HG03135 (cell line): ENCODE measurements at regions not wholly inside any gene's neighbourhood (a gene's known extent, or its start where the extent isn't known, plus 50 kb on each side); places are given as distances from the start of the nearest gene placed in this dataset.
"Not testable (repeated sequence)": the region's sequence is repeated elsewhere in the genome, so short reads cannot be mapped to it uniquely, and the experiment has no call there.

Experiments used
- ATAC-seq: cut with Tn5 transposase; IDR thresholded peaks from one replicate; pipeline ENCODE4 v1.9.1; 2021; ENCODE audit warnings: mild to moderate bottlenecking, moderate library complexity; ENCODE audit not compliant: unreplicated experiment

DNA sequence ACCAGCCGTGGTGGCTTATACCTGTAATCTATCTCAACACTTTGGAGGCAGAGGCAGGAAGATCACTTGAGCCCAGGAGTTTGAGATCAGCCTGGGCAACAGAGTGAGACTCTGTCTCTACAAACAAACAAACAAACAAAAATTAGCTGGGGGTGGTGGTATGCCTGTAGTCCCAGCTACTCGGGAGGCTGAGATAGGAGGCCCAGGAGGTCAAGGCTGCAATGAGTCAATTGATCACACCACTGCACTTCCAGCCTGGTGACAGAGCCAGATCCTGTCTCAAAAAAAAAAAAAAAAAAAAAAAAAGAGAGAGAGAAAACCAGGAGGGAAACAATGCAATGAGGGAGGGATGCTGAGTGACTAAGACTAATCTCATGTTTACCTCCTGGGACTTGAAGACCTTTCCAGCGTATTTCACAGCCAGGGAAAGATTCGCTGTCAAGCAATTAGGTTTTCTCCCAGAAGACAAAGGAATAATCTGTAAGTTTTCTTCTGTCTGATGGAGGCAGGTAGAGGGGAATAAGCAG, 51.1 kb upstream of the MIER3 start:
- no peak for ATAC-seq

DNA sequence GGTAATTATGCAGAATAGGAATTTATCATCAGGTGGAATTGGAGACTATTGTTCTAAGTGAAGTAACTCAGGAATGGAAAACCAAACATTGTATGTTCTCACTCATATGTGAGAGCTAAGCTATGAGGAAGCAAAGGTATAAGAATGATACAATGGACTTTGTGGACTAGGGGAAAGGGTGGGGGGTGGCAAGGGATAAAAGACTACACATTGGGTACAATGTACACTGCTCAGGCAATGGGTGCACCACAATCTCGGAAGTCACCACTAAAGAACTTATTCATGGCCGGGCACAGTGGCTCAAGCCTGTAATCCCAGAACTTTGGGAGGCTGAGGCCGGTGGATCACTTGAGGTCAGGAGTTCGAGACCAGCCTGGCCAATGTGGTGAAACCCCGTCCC, 51.6 kb upstream of the MIER3 start:
- ATAC-seq, result not testable (repeated sequence)

GRCh38 chr5:57004800-57005199, 52.9 kb upstream of the MIER3 start:
- ATAC-seq, result no peak

DNA sequence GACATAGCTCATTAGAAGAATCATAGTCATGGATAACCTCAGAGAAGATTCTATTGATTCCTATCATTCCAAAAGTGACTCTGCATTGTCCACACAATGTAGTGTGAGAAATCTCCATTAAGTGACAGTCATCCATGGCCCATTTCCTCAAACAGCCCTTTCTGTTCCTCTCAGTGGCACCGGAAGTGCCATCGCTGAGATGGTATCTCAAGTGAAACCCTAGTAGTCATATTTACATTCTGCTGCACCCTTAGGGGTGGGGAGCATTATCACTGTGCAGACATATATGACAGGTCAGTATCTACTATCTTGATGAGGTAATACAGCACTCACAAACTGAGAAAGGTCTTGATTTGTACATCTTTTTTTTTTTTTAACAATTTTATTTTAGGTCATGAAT, 55.4 kb upstream of the MIER3 start:
- ATAC-seq, result peak; percentile 74

GRCh38 chr5:57009811-57010210, 57.9 kb upstream of the MIER3 start:
- ATAC-seq, result no peak

GRCh38 chr5:57010786-57011185, 58.9 kb upstream of the MIER3 start:
- ATAC-seq, result no peak

DNA sequence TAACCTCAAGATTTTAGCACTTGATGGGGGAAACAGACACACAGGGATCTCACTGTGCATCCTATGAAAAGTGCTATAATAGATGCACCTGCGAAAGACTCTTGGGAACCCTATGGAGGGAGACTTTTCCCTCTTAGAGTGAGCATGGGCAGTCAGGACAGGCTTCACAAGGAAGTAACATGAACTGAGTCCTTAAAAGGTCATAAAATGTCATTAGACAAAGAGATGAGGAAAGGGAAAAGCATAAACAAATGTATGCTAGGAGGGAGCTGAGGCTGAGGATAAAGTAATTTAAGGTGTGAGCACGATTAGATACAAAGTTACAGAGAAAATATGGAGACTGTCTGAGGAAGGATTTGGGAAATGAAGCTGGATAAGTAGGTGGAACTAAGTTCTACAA, 60.6 kb upstream of the MIER3 start:
- ATAC-seq, result no peak

GRCh38 chr5:57025961-57026360, 74.0 kb upstream of the MIER3 start:
- ATAC-seq, result no peak

DNA sequence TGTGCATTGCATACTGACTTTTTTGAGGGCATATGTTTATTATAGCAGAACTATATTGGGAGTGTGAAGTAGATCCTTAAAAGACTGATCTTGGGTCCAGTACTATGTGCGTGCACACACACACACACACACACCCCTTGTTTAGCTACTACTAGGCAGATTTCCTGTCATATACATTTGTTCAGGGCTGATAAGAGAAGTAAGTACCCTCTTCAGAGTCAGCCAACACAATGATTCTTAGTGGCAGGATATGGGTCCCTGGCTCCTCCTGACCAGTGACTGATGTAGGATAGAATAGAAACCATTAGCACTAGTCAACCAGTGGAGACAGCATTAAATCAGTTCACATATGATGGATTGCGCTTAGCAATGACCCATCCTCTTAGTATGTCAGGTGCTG, 76.2 kb upstream of the MIER3 start:
- ATAC-seq, result no peak

- ATAC-seq, result no peak
Measured at GRCh38 chr5:57032151-57032551, 80.2 kb upstream of the MIER3 start.

DNA sequence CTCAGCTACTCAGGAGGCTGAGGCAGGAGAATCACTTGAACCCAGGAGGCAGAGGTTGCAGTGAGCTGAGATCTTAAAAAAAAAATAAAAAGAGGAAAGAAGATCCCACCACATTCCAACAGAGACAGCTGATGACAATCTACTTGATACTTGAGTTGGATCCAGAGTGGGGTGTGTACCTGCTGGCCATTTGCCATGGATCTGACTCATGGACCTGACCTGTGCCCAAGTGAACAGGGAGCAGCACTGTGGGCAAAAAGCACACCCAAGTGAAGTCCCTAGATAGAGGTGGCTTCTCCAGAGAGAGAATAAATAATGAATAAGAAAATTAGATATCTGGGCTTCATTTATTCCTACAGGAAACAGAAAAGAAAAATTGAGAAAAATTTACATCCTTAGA, 81.2 kb upstream of the MIER3 start:
- no peak for ATAC-seq

DNA sequence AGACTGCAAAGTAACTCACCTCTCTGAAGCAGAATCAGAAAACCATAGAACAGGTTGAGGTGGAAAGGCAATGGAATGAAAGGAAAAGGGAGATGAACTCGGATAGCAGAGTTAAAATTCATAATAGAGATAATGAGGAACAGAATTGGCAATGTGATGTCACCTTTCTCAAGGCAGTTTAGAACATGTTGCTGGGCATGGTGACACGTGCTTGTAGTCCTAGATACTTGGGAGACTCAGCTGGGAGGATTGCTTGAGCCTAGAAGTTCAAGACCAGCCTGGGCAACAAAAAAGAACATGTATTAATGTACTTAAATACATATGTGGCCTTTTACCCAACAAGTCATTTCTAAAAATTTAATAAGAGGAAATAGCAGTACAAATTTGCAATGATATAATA, 81.6 kb upstream of the MIER3 start:
- ATAC-seq, result no peak

GRCh38 chr5:57034201-57034916, 82.4 kb upstream of the MIER3 start:
- no peak for ATAC-seq

GRCh38 chr5:57035955-57036354, 84.0 kb upstream of the MIER3 start:
- ATAC-seq, result no peak

DNA sequence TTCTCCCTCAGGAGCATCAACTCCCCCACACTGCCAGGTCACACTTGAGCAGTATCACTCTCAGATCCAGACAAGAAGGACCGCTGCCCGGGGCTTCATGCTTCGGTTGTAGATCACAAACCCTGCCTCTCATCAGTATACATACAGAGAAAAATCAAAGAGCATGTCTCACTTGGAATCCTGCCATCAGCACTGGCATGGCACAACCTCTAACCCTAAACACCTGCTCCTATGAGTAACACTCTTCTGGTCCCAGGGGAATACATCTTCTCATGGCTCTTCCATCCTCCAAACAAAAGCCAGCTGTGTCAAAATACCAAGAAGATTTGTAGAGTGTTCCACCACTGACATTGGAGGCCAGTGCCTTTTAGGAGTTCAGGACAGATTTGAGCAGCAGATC, 84.8 kb upstream of the MIER3 start:
- no peak for ATAC-seq

- no peak for ATAC-seq
Measured at GRCh38 chr5:57037355-57037754, 85.4 kb upstream of the MIER3 start.

GRCh38 chr5:57041570-57041969, 89.6 kb upstream of the MIER3 start:
- no peak for ATAC-seq

DNA sequence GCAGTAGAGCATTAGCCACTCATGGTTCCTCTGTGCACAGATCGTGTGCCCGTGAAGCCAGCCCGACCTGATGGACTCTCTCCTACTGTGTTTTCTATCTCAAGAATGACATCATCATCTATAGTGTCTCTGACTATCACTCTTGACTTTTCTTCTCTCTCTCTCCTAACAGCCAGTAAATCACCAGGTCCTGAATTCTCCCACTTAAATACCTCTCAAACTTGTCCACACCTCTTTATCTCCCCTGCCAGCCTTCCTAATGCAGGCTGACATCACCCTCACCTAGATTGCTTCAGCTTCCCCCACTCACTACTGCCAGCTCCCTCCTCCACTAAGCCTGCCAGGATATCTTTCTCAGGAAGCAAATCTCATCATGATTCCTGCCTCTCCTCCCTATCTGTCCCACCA, 90.6 kb upstream of the MIER3 start:
- ATAC-seq, result no peak

DNA sequence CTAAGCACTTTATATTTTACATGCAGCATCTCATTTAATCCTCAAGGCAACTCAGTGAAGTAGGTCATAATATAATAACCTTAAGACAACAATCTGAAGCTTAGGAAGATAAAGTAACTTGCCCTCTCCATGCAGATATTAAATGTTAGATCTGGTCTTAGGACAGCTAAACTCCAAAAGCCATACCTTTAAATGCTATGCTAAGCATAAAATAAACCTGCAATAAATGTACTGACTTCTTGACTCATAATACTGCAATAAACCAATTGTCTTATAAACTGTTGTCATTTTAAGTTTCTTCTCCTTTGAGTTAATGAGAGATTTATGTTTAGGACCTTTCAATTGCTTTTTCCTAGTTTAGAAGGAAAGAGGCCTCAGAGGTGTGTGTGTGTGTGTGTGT, 102.2 kb upstream of the MIER3 start:
- ATAC-seq, result no peak

GRCh38 chr5:57054671-57055070, 102.7 kb upstream of the MIER3 start:
- no peak for ATAC-seq

GRCh38 chr5:57055731-57056130, 103.8 kb upstream of the MIER3 start:
- ATAC-seq, result no peak

- ATAC-seq, result no peak
Measured at GRCh38 chr5:57063773-57064172, 110.1 kb upstream of the GPBP1 start.
